HepG2 (cell line): ENCODE measurements at regions not wholly inside any gene's neighbourhood (a gene's known extent, or its start where the extent isn't known, plus 50 kb on each side); places are given as distances from the start of the nearest gene placed in this dataset.

Experiments used
- ATAC-seq: fragments of 200-7000 bp; cut with Tn5 transposase; 3 replicates; pipeline ENCODE4 v1.9.1; 2020; ENCODE audit warnings: mild to moderate bottlenecking, moderate library complexity
- BruUV-seq: library from RNA; stranded (reverse); fragments of 400-500 nt; replicated peaks from 2 replicates; lab custom pipeline; 2021; lab: Mats Ljungman, UMichigan
- CTCF ChIA-PET: fragments of 300-600 bp; formaldehyde crosslinking; extraction: SDS; loops from one replicate; lab custom pipeline; 2021; ENCODE audit warnings: low total read pairs, inconsistent platforms, low intra/inter-chr PET ratio; lab: Yijun Ruan, JAX
- POLR2A ChIA-PET: fragments of 350-600 bp; sonication (Branson Sonifier 250); formaldehyde crosslinking; loops from one replicate; lab custom pipeline; 2020; ENCODE audit warnings: antibody characterized with exemption, inconsistent platforms; lab: Yijun Ruan, JAX
- DNase-seq: peaks from one replicate; pipeline ENCODE4 v3.0.0-alpha.2; 2015; ENCODE audit warnings: low spot score
- FAIRE-seq: peaks from 3 replicates; lab custom pipeline; 2011; peaks lifted over from hg19 to GRCh38; lab: Jason Lieb, UNC
- H2AFZ ChIP-seq: one replicate; pipeline ENCODE4 v1.6.1; 2011; ENCODE audit warnings: low read length, inconsistent platforms
- H3K27ac ChIP-seq: fragments of 300-600 bp; 3 replicates; pipeline ENCODE4 v1.8.0; 2011; ENCODE audit warnings: mixed run types, mild to moderate bottlenecking, mixed read lengths, low read length, inconsistent platforms; ENCODE audit not compliant: insufficient read depth; ENCODE audit errors: extremely low read length
- H3K27me3 ChIP-seq, 2 experiments: fragments of 200-600 bp in 1 of 2; 2 replicates in 1 of 2; 3 replicates in 1 of 2; pipeline versions ENCODE4 v1.6.0 to v1.8.0; 2011; ENCODE audit warnings: low read length in 2 of 2, mild to moderate bottlenecking in 2 of 2, moderate library complexity in 2 of 2, inconsistent platforms in 1 of 2; ENCODE audit not compliant: insufficient read depth in 2 of 2, control insufficient read depth in 1 of 2
- H3K36me3 ChIP-seq, 2 experiments: fragments of 200-600 bp in 1 of 2; replicated peaks in 1 of 2; 2 replicates in 1 of 2; 3 replicates in 1 of 2; pipeline versions ENCODE4 v1.5.1 to v1.8.0; 2011; ENCODE audit warnings: low read length in 2 of 2, inconsistent platforms in 1 of 2; ENCODE audit not compliant: insufficient read depth in 2 of 2, control insufficient read depth in 1 of 2
- H3K4me1 ChIP-seq: 2 replicates; pipeline ENCODE4 v1.5.1; 2012; ENCODE audit warnings: low read length, inconsistent platforms; ENCODE audit not compliant: insufficient read depth
- H3K4me2 ChIP-seq: 2 replicates; pipeline ENCODE4 v1.6.0; 2011; ENCODE audit warnings: low read depth, low read length, inconsistent platforms
- H3K4me3 ChIP-seq, 3 experiments: fragments of 200-600 bp in 1 of 3; sonication (generic), shearing (Covaris generic) in 1 of 3; replicated peaks in 1 of 3; 2 replicates each; pipeline ENCODE4 v1.5.1; 2011 to 2016; ENCODE audit warnings: low read length in 3 of 3, inconsistent platforms in 2 of 3, low read depth in 2 of 3, mild to moderate bottlenecking in 2 of 3, control low read depth in 1 of 3, mixed read lengths in 1 of 3; ENCODE audit not compliant: insufficient read depth in 1 of 3
- H3K79me2 ChIP-seq: one replicate; pipeline ENCODE4 v1.6.1; 2011; ENCODE audit warnings: low read length, inconsistent platforms; ENCODE audit not compliant: insufficient read depth
- H3K9ac ChIP-seq: 2 replicates; pipeline ENCODE4 v1.6.0; 2011; ENCODE audit warnings: mild to moderate bottlenecking, low read depth, low read length, inconsistent platforms; ENCODE audit not compliant: insufficient read depth
- H3K9me3 ChIP-seq: 2 replicates; pipeline ENCODE4 v1.5.1; 2012; ENCODE audit warnings: mild to moderate bottlenecking, low read length
- H4K20me1 ChIP-seq: 2 replicates; pipeline ENCODE4 v1.6.0; 2011; ENCODE audit warnings: inconsistent platforms, mild to moderate bottlenecking, low read length, moderate library complexity; ENCODE audit not compliant: insufficient read depth
- MIER2 ChIP-seq: IDR thresholded peaks from 2 replicates; pipeline ENCODE4 v1.6.1; 2016; ENCODE audit warnings: missing biosample characterization, missing genetic modification reagents
- TCF12 ChIP-seq, 2 experiments: fragments of 450-650 bp in 1 of 2; sonication (generic) in 1 of 2; formaldehyde crosslinking in 1 of 2; IDR thresholded peaks; 2 replicates each; pipeline versions ENCODE4 v1.6.1 to v1.8.0; 2017 to 2022; ENCODE audit warnings: antibody characterized with exemption in 1 of 2, mild to moderate bottlenecking in 1 of 2, missing genetic modification reagents in 1 of 2, moderate library complexity in 1 of 2
- WGBS: methylation state at CpG from one replicate; pipeline ENCODE4 v1.1.6; 2017; ENCODE audit warnings: low lambda C conversion rate; 5-methylcytosine and 5-hydroxymethylcytosine counted together
- in situ Hi-C: cut with HindIII; loops from 2 replicates; pipeline ENCODE4 v1.10.0; 2017; ENCODE audit warnings: low pct_unique_long_range_greater_than_20kb; ENCODE audit not compliant: extremely low pct_ligation_motif_present
- intact Hi-C: fragments of 100-400 bp; cut with micrococcal nuclease; formaldehyde crosslinking; loops from one replicate; pipeline ENCODE4 v1.10.0; 2022; ENCODE audit not compliant: unreplicated experiment
- TF ChIP-seq, protein P1 (sequence below), 2 experiments: IDR thresholded peaks; 2 replicates each; pipeline ENCODE4 v1.6.1; 2011 to 2012; ENCODE audit warnings: low read length in 2 of 2, borderline replicate concordance in 1 of 2, low read depth in 1 of 2, mild to moderate bottlenecking in 1 of 2, moderate library complexity in 1 of 2

DNA sequence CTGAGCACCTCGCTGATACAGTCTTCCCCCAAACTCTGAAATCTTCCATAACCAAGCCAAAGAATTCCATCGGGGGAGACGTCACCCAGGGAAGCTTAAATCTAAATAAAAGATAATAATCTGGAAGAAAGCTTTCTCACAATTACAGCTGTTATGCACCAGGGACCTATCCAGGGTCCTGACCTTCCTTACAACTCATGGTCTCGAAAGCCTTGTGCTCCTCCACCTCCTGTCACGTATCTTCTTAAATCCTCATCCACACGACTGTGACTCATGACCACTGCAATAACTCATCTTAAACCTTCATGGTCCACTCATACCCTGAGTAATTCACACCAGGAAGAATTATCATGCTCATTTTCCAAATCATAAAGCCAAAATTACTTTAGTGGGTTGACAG is 166.8 kb upstream of the FRG1 start:
- DNase-seq (no peak), FAIRE-seq (no peak), ATAC-seq (no peak)
- Histone ChIP-seq H3K4me2 (no peak overlapping the region), H3K27ac (no peak overlapping the region), H3K9me3 (no peaks in the 10 kb centered on the region), H3K9ac (no peak overlapping the region), H3K36me3 (no peaks in the 10 kb centered on the region), H3K4me3 (no peak overlapping the region), H3K79me2 (no peaks in the 10 kb centered on the region), H2AFZ (no peak overlapping the region), H3K27me3 (0 out of 5 replicates have a peak, but pooled peaks cover 0 to 5% of the 10 kb centered on the region in 2 experiments), H3K4me1 (no peaks in the 10 kb centered on the region), H4K20me1 (no peaks in the 10 kb centered on the region)
- 16% methylated on average over 6 of the region's 6 CpGs for WGBS
- intact Hi-C loops = no loop called here
- ChIA-PET POLR2A (no interaction called here), CTCF (no interaction called here)
- TF ChIP-seq MIER2 = peak; percentile 85; the same call in 1 of the 2 replicates
- no peak for TF ChIP-seq TCF12 (IDR thresholded peaks at IDR 0.05)
- TF ChIP-seq TCF12 (CRISPR knock-in tag; IDR thresholded peaks at IDR 0.05) = no peak
- TF ChIP-seq, protein P1, sequence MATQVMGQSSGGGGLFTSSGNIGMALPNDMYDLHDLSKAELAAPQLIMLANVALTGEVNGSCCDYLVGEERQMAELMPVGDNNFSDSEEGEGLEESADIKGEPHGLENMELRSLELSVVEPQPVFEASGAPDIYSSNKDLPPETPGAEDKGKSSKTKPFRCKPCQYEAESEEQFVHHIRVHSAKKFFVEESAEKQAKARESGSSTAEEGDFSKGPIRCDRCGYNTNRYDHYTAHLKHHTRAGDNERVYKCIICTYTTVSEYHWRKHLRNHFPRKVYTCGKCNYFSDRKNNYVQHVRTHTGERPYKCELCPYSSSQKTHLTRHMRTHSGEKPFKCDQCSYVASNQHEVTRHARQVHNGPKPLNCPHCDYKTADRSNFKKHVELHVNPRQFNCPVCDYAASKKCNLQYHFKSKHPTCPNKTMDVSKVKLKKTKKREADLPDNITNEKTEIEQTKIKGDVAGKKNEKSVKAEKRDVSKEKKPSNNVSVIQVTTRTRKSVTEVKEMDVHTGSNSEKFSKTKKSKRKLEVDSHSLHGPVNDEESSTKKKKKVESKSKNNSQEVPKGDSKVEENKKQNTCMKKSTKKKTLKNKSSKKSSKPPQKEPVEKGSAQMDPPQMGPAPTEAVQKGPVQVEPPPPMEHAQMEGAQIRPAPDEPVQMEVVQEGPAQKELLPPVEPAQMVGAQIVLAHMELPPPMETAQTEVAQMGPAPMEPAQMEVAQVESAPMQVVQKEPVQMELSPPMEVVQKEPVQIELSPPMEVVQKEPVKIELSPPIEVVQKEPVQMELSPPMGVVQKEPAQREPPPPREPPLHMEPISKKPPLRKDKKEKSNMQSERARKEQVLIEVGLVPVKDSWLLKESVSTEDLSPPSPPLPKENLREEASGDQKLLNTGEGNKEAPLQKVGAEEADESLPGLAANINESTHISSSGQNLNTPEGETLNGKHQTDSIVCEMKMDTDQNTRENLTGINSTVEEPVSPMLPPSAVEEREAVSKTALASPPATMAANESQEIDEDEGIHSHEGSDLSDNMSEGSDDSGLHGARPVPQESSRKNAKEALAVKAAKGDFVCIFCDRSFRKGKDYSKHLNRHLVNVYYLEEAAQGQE (IDR thresholded peaks at IDR 0.05; ENCODE audit: borderline replicate concordance in 1 of 2, low read depth in 1 of 2, low read length in 2 of 2) = peak; percentile 20 to 90
- in situ Hi-C loops = no loop called here
- no TSS peak for BruUV-seq
